Tibial nerve (tissue), 4 donors: ENCODE measurements at regions not wholly inside any gene's neighbourhood (a gene's known extent, or its start where the extent isn't known, plus 50 kb on each side); places are given as distances from the start of the nearest gene placed in this dataset.

Experiments
- CTCF ChIP-seq, 5 experiments: fragments of 200-600 bp in 3 of 5; fragments of 450-650 bp in 2 of 5; sonication (generic) in 3 of 5; IDR thresholded peaks; one replicate each; pipeline ENCODE4 v1.5.1; 2016 to 2019; ENCODE audit warnings: antibody characterized with exemption in 5 of 5, mild to moderate bottlenecking in 3 of 5, moderate library complexity in 2 of 5
- EP300 ChIP-seq, 2 donors: sonication (generic); formaldehyde crosslinking; IDR thresholded peaks; one replicate each; pipeline ENCODE4 v1.6.1; 2017; ENCODE audit warnings: antibody characterized with exemption in 2 of 2, mild to moderate bottlenecking in 1 of 2
- POLR2A ChIP-seq, 2 donors: fragments of 450-650 bp; IDR thresholded peaks; one replicate each; pipeline ENCODE4 v1.6.1; 2017; ENCODE audit warnings: antibody characterized with exemption in 2 of 2, mild to moderate bottlenecking in 2 of 2, moderate library complexity in 2 of 2

GRCh38 chr9:107780960-107781359 is 291.4 kb upstream of the KLF4 start:
- TF ChIP-seq EP300 (IDR thresholded peaks at IDR 0.05) (no peak), CTCF (IDR thresholded peaks at IDR 0.05) (no peak), POLR2A (IDR thresholded peaks at IDR 0.05) (no peak)
